ENCODE measurements at regions not wholly inside any gene's neighbourhood (a gene's known extent, or its start where the extent isn't known, plus 50 kb on each side); places are given as distances from the start of the nearest gene placed in this dataset.

- TF ChIP-seq, protein P1, sequence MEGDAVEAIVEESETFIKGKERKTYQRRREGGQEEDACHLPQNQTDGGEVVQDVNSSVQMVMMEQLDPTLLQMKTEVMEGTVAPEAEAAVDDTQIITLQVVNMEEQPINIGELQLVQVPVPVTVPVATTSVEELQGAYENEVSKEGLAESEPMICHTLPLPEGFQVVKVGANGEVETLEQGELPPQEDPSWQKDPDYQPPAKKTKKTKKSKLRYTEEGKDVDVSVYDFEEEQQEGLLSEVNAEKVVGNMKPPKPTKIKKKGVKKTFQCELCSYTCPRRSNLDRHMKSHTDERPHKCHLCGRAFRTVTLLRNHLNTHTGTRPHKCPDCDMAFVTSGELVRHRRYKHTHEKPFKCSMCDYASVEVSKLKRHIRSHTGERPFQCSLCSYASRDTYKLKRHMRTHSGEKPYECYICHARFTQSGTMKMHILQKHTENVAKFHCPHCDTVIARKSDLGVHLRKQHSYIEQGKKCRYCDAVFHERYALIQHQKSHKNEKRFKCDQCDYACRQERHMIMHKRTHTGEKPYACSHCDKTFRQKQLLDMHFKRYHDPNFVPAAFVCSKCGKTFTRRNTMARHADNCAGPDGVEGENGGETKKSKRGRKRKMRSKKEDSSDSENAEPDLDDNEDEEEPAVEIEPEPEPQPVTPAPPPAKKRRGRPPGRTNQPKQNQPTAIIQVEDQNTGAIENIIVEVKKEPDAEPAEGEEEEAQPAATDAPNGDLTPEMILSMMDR (IDR thresholded peaks at IDR 0.05), result no peak
- TF ChIP-seq POLR2A (IDR thresholded peaks at IDR 0.05), result no peak
These were observed 115.2 kb upstream of the CNTNAP4 start for GRCh38 chr16:76162046-76162445.
